ENCODE measurements at regions not wholly inside any gene's neighbourhood (a gene's known extent, or its start where the extent isn't known, plus 50 kb on each side); places are given as distances from the start of the nearest gene placed in this dataset.
A peak's percentile ranks its signal among the peaks of the same experiment; 100 is the strongest.

- FAIRE-seq (no peak), DNase-seq (ENCODE audit: low read depth) (no peak)
- no peak for TF ChIP-seq CTCF (IDR thresholded peaks at IDR 0.05; ENCODE audit: insufficient read depth, low read length, severe bottlenecking)
- Histone ChIP-seq H3K36me3 (ENCODE audit: control insufficient read depth, insufficient read depth, low read length) (no peaks in the 10 kb centered on the region), H3K27me3 (ENCODE audit: control insufficient read depth, insufficient read depth, low read length) (no peaks in the 10 kb centered on the region), H3K4me3 (ENCODE audit: low read depth, low read length) (no peak overlapping the region)
These were observed 441.5 kb downstream of the HTR1B start for GRCh38 chr6:77021778-77022177.

GRCh38 chr6:77021232-77021631 lies 442.1 kb downstream of the HTR1B start:
- FAIRE-seq, result no peak
- no peaks in the 10 kb centered on the region for H3K27me3 ChIP-seq (ENCODE audit: control insufficient read depth, insufficient read depth, low read length)
- no peak for TF ChIP-seq CTCF (IDR thresholded peaks at IDR 0.05; ENCODE audit: insufficient read depth, low read length, severe bottlenecking)
- peak; percentile 5 for DNase-seq (ENCODE audit: low read depth)
- H3K36me3 ChIP-seq (ENCODE audit: control insufficient read depth, insufficient read depth, low read length), result no peaks in the 10 kb centered on the region
- no peak overlapping the region for H3K4me3 ChIP-seq (ENCODE audit: low read depth, low read length)

DNA sequence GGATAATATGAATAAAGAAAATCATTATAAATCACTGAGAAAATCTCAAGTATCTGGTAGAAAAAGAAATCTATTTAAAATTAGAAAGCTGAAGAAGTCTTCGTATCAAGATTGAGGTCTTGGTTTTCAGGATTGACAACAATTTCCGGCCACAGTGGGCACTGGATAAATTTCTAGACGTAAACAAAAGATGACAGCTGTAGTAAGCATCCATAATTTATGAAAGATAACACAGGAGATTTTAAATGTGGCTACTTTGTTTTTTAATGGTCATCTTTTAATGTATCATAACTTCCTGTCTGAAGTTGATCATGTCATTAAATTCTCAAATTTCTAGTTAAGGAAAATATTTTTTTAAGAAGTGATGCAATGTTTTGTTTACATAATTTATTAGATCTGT lies 444.2 kb downstream of the HTR1B start:
- H3K36me3 ChIP-seq (ENCODE audit: control insufficient read depth, insufficient read depth, low read length), result no peaks in the 10 kb centered on the region
- no peaks in the 10 kb centered on the region for H3K27me3 ChIP-seq (ENCODE audit: control insufficient read depth, insufficient read depth, low read length)
- DNase-seq (ENCODE audit: low read depth) (no peak), FAIRE-seq (no peak)
- no peak overlapping the region for H3K4me3 ChIP-seq (ENCODE audit: low read depth, low read length)
- no peak for TF ChIP-seq CTCF (IDR thresholded peaks at IDR 0.05; ENCODE audit: insufficient read depth, low read length, severe bottlenecking)

- FAIRE-seq (no peak), DNase-seq (ENCODE audit: low read depth) (no peak)
- Histone ChIP-seq H3K27me3 (ENCODE audit: control insufficient read depth, insufficient read depth, low read length) (no peaks in the 10 kb centered on the region), H3K36me3 (ENCODE audit: control insufficient read depth, insufficient read depth, low read length) (no peaks in the 10 kb centered on the region), H3K4me3 (ENCODE audit: low read depth, low read length) (no peak overlapping the region)
- TF ChIP-seq CTCF (IDR thresholded peaks at IDR 0.05; ENCODE audit: insufficient read depth, low read length, severe bottlenecking), result no peak
These were observed 445.8 kb downstream of the HTR1B start for GRCh38 chr6:77017537-77017936.

- no peak for FAIRE-seq
These were observed 447.9 kb downstream of the HTR1B start for GRCh38 chr6:77015350-77015749.

More at GRCh38 chr6:77015350-77015749, 447.9 kb downstream of the HTR1B start:
- Histone ChIP-seq H3K4me3 (ENCODE audit: low read depth, low read length) (no peak overlapping the region), H3K27me3 (ENCODE audit: control insufficient read depth, insufficient read depth, low read length) (no peaks in the 10 kb centered on the region), H3K36me3 (ENCODE audit: control insufficient read depth, insufficient read depth, low read length) (no peaks in the 10 kb centered on the region)
- peak; percentile 30 for DNase-seq (ENCODE audit: low read depth)
- TF ChIP-seq CTCF (IDR thresholded peaks at IDR 0.05; ENCODE audit: insufficient read depth, low read length, severe bottlenecking), result no peak

Measured in bronchial epithelial cell (primary cell).